HUES48 (cell line): ENCODE measurements at regions not wholly inside any gene's neighbourhood (a gene's known extent, or its start where the extent isn't known, plus 50 kb on each side); places are given as distances from the start of the nearest gene placed in this dataset.
"Not testable (repeated sequence)": the region's sequence is repeated elsewhere in the genome, so short reads cannot be mapped to it uniquely, and the experiment has no call there.

ENCODE experiments used
- H3K27ac ChIP-seq: one replicate; pipeline ENCODE4 v1.7.0; 2013; ENCODE audit warnings: low read depth, low read length, inconsistent platforms
- H3K27me3 ChIP-seq: 2 replicates; pipeline ENCODE4 v1.6.1; 2013; ENCODE audit warnings: mild to moderate bottlenecking, low read length; ENCODE audit not compliant: control insufficient read depth, insufficient read depth
- H3K36me3 ChIP-seq: 2 replicates; pipeline ENCODE4 v1.6.1; 2013; ENCODE audit warnings: low read length; ENCODE audit not compliant: control insufficient read depth, insufficient read depth
- H3K4me1 ChIP-seq: 2 replicates; pipeline ENCODE4 v1.6.1; 2013; ENCODE audit warnings: mild to moderate bottlenecking, low read length; ENCODE audit not compliant: control insufficient read depth, insufficient read depth
- H3K4me3 ChIP-seq: 2 replicates; pipeline ENCODE4 v1.5.1; 2013; ENCODE audit warnings: mild to moderate bottlenecking, low read depth, low read length
- H3K9ac ChIP-seq: 2 replicates; pipeline ENCODE4 v1.6.1; 2013; ENCODE audit warnings: mild to moderate bottlenecking, low read depth, low read length, moderate library complexity
- H3K9me3 ChIP-seq: 2 replicates; pipeline ENCODE4 v1.6.1; 2013; ENCODE audit warnings: low read length; ENCODE audit not compliant: control insufficient read depth, insufficient read depth

DNA sequence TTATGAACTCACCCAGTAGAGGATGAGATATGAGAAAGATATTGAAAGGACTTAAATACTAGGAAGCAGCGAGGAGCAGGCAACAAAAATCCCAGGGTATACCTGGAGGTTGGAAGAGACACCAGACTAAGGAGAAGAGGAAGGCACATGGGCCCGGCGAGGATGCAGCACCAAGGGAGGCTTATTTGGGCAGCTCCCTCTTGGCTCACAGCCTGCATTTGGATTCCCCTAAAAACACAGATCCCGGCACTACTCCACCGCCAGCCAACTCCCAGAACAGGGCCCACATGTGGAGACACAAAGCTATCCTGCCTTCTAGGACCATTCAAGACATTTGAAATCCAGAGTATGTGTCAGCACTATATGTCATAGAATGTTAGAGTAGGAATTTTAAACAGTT is 199.8 kb upstream of the FBXL7 start:
- Histone ChIP-seq H3K9me3 (no peaks in the 10 kb centered on the region), H3K4me1 (no peaks in the 10 kb centered on the region), H3K4me3 (no peak overlapping the region), H3K36me3 (no peaks in the 10 kb centered on the region), H3K9ac (no peak overlapping the region), H3K27me3 (no peaks in the 10 kb centered on the region), H3K27ac (no peak overlapping the region)

DNA sequence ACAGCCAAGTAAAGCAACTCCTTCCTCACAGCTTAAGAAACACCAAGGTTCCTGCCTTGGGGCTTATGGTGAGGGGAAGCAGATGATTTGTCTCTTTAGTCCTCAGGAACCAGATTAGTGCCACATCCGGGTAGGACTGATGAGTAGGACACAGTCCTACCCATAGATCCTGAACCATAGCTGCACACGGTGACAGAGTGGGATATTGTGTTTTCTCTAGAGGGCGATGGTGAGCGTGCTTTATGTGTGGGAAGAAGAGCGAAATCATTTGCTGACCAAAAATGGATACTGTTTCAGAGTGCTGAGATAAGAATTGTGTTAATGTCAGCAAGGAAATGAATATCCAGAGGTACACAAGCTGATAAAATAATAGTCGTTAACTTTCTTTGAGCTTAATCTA is 209.0 kb upstream of the FBXL7 start:
- Histone ChIP-seq H3K27me3 (no peaks in the 10 kb centered on the region), H3K36me3 (no peaks in the 10 kb centered on the region), H3K27ac (no peak overlapping the region), H3K9ac (no peak overlapping the region), H3K4me1 (no peaks in the 10 kb centered on the region), H3K4me3 (no peak overlapping the region), H3K9me3 (0 out of 2 replicates have a peak, but pooled peaks cover 3% of the 10 kb centered on the region)

DNA sequence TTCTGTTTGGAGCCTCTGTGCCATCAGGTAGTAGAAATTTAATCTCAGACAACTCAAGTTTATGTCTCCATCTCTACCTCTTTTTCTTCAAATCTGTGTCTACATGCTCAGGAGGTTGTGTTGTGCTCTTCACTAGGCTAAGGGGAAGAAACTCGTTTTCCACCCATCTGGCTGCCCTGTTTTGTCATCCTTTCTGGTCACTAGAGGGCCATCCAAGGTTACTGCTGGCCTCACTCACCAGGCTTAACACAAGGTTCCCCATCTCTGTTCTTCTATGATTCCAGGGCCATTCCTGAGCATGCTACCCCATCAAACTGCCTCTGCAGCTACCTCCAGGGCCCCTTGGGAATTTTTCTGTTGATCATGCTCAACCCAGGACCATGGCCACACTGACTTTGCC is 213.3 kb upstream of the FBXL7 start:
- Histone ChIP-seq H3K27ac (no peak overlapping the region), H3K4me1 (no peaks in the 10 kb centered on the region), H3K36me3 (no peaks in the 10 kb centered on the region), H3K4me3 (no peak overlapping the region), H3K9me3 (no peaks in the 10 kb centered on the region), H3K9ac (no peak overlapping the region), H3K27me3 (no peaks in the 10 kb centered on the region)

DNA sequence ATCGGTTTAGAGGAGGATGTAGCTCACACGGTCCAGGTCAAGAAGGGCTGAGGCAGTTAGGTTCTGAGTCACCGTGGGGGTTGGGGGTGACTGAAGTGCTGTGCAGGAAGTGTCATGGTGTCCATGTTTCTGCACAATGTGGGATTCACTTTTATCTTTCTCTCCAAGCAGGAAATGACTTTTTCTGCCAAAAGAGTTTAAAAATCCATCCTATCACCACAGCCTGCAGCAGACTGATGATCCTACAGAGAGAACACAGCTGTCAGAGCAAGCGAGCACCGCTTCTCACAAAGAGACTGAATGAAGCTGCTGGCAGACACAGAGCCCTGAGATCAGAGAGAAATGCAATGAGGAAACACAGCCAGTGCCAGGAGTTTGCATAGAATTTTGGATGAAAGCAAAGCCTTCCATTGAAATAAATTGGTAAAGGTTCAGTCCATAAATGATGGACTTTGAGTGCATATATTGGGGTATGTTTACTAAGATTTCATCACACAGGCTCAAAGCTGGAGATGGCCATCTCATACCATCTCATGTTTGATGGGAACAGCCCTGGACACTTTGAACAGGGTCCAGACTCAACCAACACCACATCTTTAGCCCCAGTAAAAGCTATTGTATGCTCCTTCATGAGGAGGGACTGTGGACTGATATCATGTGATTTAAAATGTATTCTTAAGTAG is 213.9 kb upstream of the FBXL7 start:
- no peak overlapping the region for H3K9ac ChIP-seq
- H3K36me3 ChIP-seq, result no peaks in the 10 kb centered on the region
- no peak overlapping the region for H3K27ac ChIP-seq
- no peak overlapping the region for H3K4me3 ChIP-seq
- H3K4me1 ChIP-seq, result no peaks in the 10 kb centered on the region
- no peaks in the 10 kb centered on the region for H3K9me3 ChIP-seq
- no peaks in the 10 kb centered on the region for H3K27me3 ChIP-seq

DNA sequence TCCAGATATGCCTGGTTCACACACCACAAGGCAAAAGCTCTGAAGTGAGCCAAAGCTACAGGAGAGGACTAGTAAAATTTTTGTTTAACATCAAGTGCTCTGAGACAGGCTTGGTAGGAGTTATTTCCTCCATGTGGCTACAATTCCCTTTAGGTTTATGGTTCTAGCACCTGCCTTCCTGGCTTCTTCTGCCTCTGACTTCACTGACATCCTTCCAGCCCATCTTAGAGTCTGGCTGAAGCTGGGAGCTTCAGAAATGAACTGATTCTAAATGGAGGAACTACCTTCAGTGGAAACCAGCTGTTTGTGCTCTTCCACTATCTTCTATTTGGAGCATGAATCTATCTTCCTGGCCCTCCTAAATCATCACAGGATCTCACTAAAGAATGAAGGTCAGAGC is 215.3 kb upstream of the FBXL7 start:
- Histone ChIP-seq H3K4me3 (no peak overlapping the region), H3K4me1 (no peaks in the 10 kb centered on the region), H3K27me3 (no peaks in the 10 kb centered on the region), H3K9me3 (no peaks in the 10 kb centered on the region), H3K36me3 (no peaks in the 10 kb centered on the region), H3K27ac (no peak overlapping the region), H3K9ac (no peak overlapping the region)

DNA sequence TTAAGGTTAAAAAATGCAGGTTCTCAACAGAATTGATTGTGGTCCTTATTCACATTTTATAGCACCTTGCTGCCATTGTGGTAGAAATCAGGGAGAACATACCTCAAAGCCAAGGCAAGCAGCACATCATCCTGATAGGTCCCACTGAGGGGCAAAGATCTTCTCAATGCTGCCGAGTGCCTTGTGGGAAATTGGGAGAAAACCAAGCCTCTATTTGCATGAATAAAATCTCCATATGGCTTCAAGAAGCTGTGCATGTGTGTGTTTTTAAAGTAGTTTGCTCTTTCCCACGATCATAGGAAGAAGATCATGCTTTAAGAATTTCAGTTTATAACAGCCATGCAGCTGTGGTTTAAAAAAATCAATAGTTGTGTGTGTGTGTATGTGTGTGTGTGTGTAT is 216.9 kb upstream of the FBXL7 start:
- Histone ChIP-seq H3K27ac (no peak overlapping the region), H3K9ac (no peak overlapping the region), H3K4me3 (no peak overlapping the region), H3K4me1 (no peaks in the 10 kb centered on the region), H3K36me3 (no peaks in the 10 kb centered on the region), H3K9me3 (no peaks in the 10 kb centered on the region), H3K27me3 (no peaks in the 10 kb centered on the region)

DNA sequence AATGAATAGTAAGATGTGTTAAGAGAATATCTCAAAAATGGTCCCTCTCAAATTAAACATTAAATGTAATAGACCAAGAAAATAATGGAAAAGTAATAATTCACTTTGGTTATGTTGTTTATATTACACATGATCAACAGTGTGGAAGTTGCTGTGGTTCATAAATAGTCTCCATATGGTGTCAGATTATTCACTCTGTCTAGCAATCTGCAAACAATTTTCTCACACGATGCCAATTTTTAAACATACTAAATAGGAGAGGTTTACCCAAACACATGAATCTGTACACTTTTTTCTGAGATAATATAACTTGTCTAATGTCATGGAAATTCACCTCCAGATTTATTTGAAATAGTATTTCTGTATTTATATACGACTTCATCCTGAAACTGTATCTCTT is 217.4 kb upstream of the FBXL7 start:
- no peaks in the 10 kb centered on the region for H3K9me3 ChIP-seq
- H3K36me3 ChIP-seq, result no peaks in the 10 kb centered on the region

DNA sequence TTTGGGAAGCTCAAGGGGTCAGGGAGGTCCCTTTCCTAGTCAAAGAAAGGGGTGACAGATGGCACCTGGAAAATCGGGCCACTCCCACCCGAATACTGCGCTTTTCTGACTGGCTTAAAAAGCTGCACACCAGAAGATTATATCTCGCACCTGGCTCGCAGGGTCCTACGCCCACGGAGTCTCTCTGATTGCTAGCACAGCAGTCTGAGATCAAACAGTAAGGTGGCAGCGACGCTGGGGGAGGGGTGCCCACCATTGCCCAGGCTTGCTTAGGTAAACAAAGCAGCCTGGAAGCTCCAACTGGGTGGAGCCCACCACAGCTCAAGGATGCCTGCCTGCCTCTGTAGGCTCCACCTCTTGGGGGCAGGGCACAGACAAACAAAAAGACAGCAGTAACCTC is 228.4 kb upstream of the FBXL7 start:
- H3K27me3 ChIP-seq, H3K9ac ChIP-seq, H3K4me3 ChIP-seq, H3K4me1 ChIP-seq, H3K9me3 ChIP-seq, H3K36me3 ChIP-seq, H3K27ac ChIP-seq: not testable (repeated sequence)

More for the DNA sequence above, 217.4 kb upstream of the FBXL7 start:
- Histone ChIP-seq H3K27me3 (no peaks in the 10 kb centered on the region), H3K4me3 (no peak overlapping the region), H3K27ac (no peak overlapping the region), H3K9ac (no peak overlapping the region), H3K4me1 (no peaks in the 10 kb centered on the region)

DNA sequence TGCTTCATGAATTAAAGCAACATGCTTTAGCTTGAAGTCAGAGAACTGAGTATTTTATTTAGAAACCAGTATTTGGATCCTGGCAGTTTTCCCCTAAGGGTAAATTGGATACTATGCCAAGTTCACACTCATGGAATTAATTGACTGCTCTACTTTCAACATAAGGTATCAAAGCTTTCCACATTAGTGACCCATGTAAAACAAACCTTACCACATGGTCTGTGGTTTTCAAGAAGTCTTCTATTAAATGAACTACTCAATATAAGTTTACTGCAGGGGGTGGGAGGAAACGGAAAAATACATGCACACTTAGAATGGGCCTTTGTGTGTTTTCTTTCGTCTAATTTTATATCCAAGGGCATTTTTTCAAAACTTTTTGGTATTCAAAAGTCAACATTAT is 232.0 kb upstream of the FBXL7 start:
- H3K4me1 ChIP-seq, result peaks cover 6% of the 10 kb centered on the region; the same call in 1 of the 2 replicates
- no peaks in the 10 kb centered on the region for H3K27me3 ChIP-seq
- H3K9me3 ChIP-seq, result no peaks in the 10 kb centered on the region
- no peaks in the 10 kb centered on the region for H3K36me3 ChIP-seq
- H3K4me3 ChIP-seq, result no peak overlapping the region
- no peak overlapping the region for H3K9ac ChIP-seq
- H3K27ac ChIP-seq, result no peak overlapping the region

DNA sequence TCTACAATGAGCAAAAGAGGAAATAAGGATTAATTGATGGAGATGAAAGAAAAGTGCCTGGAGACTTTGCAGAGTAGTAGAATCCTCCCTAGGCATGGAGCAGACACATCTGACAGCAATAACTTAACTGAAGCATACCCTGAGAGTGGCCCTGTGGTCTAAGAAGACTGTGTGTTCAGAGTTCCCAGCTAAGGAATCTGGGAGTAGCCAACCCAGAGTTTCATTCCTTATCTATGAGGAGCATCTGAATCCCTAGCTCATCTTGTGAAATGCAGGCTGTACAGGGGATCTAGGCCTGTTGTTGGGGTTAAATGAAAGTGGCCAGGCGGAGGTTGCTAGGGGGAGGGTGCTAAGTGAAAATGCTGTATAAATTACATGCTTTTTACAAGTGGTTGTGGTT is 233.1 kb upstream of the FBXL7 start:
- peaks cover 6% of the 10 kb centered on the region; the same call in 1 of the 2 replicates for H3K4me1 ChIP-seq
- no peak overlapping the region for H3K27ac ChIP-seq
- no peaks in the 10 kb centered on the region for H3K27me3 ChIP-seq
- no peaks in the 10 kb centered on the region for H3K36me3 ChIP-seq
- H3K9ac ChIP-seq, result no peak overlapping the region
- no peaks in the 10 kb centered on the region for H3K9me3 ChIP-seq
- no peak overlapping the region for H3K4me3 ChIP-seq

DNA sequence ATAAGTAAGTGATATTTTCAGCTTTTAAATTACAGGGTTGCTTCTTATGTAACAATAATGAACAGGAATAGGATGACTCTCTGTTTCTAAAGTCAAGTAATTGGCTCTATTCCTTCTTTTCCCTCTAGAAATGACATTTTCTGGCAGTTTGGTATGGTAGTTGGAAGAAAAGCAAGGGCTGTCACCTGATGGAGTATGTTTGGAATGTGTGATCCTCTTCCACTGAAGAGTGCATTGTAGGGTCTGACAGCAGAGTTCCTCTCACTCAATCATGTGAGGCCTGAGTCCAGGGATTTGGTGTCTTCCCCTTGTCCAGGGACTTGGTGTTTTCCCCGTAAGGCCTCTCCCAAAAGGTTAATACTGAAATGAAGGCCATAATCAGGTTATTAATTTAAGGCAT is 233.8 kb upstream of the FBXL7 start:
- no peaks in the 10 kb centered on the region for H3K27me3 ChIP-seq
- H3K36me3 ChIP-seq, result no peaks in the 10 kb centered on the region
- no peak overlapping the region for H3K9ac ChIP-seq
- H3K27ac ChIP-seq, result no peak overlapping the region
- H3K4me1 ChIP-seq, result peaks cover 6% of the 10 kb centered on the region; the same call in 1 of the 2 replicates
- H3K9me3 ChIP-seq, result no peaks in the 10 kb centered on the region
- H3K4me3 ChIP-seq, result no peak overlapping the region
